Myocyte (in vitro differentiated cells): ENCODE measurements at regions not wholly inside any gene's neighbourhood (a gene's known extent, or its start where the extent isn't known, plus 50 kb on each side); places are given as distances from the start of the nearest gene placed in this dataset.
"Not testable (repeated sequence)": the region's sequence is repeated elsewhere in the genome, so short reads cannot be mapped to it uniquely, and the experiment has no call there.

Experiments
- DNase-seq: peaks from one replicate; pipeline ENCODE4 v3.0.0-alpha.2; 2012; ENCODE audit warnings: low read depth

- DNase-seq: no peak
Observed at GRCh38 chr2:187867165-187867564, 312.9 kb upstream of the TFPI start.

DNA sequence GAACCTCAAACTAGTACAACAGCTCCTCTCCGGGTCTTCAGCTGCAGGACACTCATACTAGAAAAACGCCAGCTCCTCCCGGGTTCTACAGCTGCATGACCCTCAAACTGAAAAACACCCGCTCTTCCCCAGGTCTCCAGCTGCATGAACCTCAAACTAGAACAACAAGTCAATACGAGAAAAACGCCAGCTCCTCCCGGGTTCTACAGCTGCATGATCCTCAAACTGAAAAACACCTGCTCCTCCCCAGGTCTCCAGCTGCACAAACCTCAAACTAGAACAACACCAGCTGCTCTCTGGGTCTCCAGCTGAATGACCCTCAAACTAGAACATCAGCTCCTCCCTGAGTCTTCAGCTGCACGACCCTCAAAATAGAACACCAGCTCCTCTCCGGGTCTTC lies 315.0 kb upstream of the TFPI start:
- peak; percentile 7 for DNase-seq

GRCh38 chr2:187871506-187871905 lies 317.3 kb upstream of the TFPI start:
- no peak for DNase-seq

GRCh38 chr2:187873132-187873531 lies 318.9 kb upstream of the TFPI start:
- DNase-seq: no peak

DNA sequence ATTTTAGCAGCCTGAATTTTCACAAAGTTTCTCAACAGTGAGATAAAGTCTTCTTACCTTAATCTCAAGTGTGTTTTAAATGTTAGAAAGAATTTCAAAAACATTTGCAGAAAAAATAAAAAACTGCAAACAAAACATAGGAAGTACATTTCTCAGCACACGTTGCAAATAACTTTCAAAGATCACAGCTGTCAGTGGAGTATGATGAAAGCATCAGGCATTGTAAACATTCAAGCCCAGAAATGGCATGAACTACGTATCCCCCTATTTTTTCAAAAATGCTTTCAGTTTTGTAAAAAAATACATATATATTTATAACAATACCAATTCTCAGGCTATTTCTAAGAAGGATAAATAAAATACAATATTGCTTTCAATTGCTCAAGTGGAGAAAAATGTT lies 320.6 kb upstream of the TFPI start:
- peak; percentile 6 for DNase-seq

- DNase-seq: peak; percentile 40
Observed at GRCh38 chr2:187875261-187876141, 321.3 kb upstream of the TFPI start.

DNA sequence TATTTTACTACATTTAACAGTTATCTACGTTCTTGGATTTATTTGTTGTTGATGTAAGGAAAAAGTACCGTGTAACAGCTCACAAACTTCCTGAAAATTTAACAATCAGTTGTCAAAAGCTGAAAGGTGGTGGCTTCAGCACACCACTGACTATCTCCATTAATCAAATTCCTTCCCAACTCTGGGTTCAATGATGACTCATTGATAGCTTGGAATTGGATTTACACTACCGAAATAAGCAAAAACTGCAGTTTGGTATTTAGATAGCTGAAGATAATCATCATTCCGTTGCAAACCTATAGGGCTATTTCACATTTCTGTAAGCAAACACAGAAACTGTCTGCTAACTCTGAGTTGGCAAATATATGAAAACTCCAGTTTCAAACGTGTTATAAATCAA lies 322.3 kb upstream of the TFPI start:
- DNase-seq: no peak

DNA sequence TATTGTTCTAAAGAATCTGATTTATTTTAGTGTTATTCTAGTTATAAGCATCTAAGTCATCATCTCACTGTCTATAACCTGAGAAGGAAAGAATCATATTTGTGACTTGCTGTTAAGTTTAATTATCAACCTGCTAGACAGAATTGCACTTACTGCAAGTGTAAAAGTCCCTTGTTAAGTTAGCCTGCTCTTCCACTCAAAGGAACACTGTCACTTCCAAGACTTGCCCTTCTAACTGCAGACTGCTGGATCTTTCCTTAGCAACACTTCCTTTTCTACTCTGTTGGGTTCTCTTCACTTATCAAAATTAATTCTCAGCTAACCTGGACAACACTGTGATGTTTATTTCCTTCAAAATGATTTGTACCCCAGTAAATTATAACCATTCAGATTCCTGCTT lies 323.2 kb upstream of the TFPI start:
- no peak for DNase-seq

DNA sequence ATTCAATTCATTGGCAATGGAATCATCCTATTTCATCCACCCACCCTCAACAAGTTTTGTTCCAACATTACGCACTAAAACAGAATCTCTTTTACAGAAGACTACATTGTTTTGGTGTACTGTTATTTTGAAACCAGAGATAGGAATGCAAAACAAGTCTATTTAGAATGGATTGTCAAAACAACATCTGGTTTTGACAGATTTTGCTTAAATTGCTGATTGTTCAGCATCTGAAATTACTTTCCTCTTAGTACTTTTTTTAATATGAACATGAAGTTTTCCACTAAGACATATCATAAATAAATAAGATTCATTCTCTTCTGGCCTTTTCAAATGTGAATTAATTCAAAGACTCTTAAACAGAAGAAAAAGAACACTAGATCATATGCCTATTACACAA lies 323.9 kb upstream of the TFPI start:
- DNase-seq: peak; percentile 18

DNA sequence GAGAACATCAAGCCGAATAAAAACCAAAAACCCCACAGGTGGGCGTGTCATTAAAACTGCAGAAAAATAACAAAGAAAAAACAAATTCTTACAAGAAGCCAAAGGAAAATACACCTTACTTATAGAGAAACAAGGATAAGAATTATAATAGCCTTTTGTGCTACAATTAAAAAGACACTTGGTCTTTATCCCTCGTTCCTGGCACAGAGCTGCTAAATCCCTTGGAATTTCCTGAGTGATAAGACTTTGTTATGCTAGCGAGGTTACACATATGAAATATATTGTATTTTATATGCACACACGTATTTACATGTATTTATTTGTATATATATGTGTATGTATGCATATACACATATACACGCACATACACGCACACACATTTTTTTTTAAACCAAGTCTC lies 325.3 kb upstream of the TFPI start:
- no peak for DNase-seq

- DNase-seq: no peak
Observed at GRCh38 chr2:187884003-187884402, 329.8 kb upstream of the TFPI start.

- no peak for DNase-seq
Observed at GRCh38 chr2:187890690-187891089, 336.5 kb upstream of the TFPI start.

GRCh38 chr2:187900021-187900420 lies 345.8 kb upstream of the TFPI start:
- no peak for DNase-seq

- DNase-seq: no peak
Observed at GRCh38 chr2:187906021-187906420, 351.8 kb upstream of the TFPI start.

DNA sequence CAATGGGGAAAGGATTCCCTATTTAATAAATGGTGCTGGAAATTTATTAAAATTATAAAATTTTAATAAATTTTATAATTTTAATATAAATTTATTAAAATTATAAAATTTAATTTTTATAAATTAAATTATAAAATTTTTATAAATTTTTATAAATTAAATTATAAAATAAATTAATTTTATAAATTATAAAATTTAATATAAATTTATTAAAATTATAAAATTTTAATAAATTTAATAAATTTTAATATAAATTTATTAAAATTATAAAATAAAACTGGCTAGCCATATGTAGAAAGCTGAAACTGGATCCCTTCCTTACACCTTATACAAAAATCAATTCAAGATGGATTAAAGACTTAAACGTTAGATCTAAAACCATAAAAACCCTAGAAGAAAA lies 356.7 kb upstream of the TFPI start:
- DNase-seq: not testable (repeated sequence)

DNA sequence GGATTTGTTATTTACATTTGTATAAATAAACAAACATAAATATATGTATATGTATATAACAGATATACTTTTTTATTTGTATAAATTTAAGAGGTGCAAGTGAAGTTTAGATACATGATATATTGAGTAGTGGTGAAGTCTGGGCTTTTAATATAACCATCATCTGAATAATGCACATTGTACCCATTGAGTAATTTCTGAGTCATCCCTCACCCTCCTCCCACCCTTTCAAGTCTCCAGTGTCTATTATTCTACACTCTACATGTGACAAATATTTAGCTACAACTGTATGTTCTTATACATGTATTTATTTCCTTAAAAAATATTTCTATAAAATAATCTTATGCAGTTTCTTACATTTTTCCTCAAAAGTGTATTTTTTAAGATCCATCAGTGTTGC lies 358.7 kb upstream of the TFPI start:
- DNase-seq: no peak

DNA sequence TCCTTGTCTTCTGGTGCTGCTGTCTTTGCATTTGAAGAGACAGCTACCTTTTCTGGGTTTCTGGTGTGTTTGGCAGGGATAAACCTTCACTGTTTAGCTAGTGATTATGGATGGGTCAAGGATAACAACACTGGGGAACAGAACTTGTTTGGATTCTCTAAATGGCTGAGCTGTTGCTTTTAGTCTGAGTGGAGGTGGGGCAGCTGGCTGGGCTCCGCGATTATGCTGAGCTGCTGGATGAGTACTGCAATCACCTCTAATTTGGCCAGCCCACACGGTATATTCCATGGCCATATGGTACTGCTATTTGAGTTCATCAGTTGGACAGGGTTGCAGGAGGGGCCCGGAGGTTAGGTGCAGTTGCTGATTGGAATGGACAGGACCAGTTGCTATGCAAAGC lies 361.6 kb upstream of the TFPI start:
- DNase-seq: no peak

- DNase-seq: no peak
Observed at GRCh38 chr2:187916799-187917198, 362.6 kb upstream of the TFPI start.

GRCh38 chr2:187917535-187917934 lies 363.3 kb upstream of the TFPI start:
- peak; percentile 24 for DNase-seq

- DNase-seq: no peak
Observed at GRCh38 chr2:187918996-187919821, 365.0 kb upstream of the TFPI start.

GRCh38 chr2:187920511-187920910 lies 366.3 kb upstream of the TFPI start:
- no peak for DNase-seq

DNA sequence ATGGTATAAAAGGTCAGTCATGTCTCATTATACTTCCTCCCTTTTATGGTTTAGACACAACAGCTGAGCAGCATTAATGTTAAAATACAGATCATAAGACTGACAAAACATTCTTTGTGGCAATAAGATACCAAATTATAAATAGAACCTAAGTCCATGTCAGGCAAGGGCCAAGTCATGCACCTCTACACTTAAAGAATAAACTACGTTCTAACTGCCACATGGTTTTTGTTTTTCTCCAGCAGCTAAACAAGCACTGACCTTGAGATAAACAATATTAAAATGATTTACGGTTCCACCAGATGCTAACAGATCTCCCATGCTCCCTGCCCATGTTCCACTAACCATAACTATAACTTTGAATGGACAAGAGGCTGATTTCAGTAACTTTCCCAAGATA lies 368.6 kb upstream of the TFPI start:
- DNase-seq: peak; percentile 87

DNA sequence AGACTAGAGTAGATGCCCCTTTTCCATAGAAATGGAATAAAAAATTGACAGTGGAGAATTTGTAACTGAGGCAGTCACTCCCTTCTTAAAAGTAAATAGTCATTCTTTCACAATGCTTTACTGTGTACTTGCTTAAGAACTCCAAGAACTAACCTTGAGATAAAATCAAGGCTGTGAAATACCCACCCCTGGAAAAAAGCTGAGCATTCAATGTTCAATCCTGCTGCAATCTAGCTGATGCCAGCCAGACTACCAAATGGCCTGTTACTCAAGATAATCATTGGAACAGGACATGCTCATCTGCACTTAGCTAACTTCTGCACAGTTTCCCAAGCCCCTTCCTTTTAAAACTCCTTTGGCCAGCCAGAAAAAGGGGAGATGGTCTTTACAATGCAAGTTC lies 367.4 kb upstream of the GULP1 start:
- DNase-seq: no peak
